HT-29 (cell line): ENCODE measurements at regions not wholly inside any gene's neighbourhood (a gene's known extent, or its start where the extent isn't known, plus 50 kb on each side); places are given as distances from the start of the nearest gene placed in this dataset.
"Not testable (repeated sequence)": the region's sequence is repeated elsewhere in the genome, so short reads cannot be mapped to it uniquely, and the experiment has no call there.

Experiments used
- DNase-seq: peaks from one replicate; pipeline ENCODE4 v3.0.0-alpha.2; 2015; ENCODE audit warnings: low spot score

DNA sequence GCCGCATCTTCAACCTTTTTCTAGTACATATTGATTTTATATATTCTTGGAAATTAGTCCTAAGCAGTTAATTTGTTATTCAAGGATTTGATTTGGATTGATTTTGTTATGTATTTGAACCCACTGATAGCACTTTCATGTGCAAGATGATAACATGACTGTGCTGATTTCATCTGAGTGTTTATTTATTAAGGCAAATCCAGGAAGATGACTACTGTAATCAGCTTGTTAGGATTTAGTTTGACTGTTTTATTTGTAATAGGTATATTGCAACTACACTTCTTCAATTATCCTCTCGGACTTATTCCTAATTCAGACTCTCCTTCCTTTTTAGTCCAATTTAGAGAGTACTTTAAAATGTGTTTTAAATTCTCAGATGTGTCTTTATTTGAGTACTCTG is 75.1 kb upstream of the PRKG1 start:
- DNase-seq = no peak

DNA sequence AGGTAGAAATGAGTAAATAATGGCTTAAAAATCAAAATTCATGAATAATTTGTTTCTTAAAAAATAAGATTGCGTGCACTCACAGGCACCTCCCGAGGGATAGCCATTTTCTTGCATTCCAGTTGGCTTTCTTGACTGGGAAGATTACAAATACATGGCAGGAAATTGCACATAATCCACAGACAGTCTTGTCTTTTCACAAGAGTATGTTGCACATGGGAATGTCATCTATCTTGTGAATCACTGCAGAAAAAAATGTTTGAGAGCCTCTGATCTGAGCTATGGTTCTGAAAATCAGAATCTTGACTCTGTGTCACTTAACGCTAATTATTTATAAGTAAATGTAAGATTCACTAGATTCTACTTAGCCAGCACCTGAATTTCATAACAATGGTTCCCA is 74.1 kb upstream of the PRKG1 start:
- no peak for DNase-seq

DNA sequence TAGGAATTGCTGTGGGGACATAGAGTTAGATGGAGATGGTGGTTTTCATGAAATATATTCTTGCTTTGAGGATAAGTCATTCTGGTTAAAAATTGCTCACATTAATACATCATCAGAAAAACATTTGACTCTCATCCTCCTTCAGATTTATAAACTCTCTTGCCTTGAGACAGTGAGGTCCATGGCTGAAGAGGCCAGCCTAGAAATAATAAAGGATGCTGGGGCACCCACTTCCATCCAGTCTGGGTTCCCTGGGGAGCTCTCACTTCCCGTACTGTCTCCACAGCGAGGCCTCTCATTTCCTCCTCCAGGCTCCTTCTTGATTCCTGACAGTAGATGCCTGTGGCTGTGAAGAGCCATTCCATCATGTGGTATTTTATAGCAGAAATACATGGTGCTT is 73.3 kb upstream of the PRKG1 start:
- DNase-seq = no peak

- peak; percentile 42 for DNase-seq
Observed at GRCh38 chr10:51001587-51001986, 72.7 kb upstream of the PRKG1 start.

DNA sequence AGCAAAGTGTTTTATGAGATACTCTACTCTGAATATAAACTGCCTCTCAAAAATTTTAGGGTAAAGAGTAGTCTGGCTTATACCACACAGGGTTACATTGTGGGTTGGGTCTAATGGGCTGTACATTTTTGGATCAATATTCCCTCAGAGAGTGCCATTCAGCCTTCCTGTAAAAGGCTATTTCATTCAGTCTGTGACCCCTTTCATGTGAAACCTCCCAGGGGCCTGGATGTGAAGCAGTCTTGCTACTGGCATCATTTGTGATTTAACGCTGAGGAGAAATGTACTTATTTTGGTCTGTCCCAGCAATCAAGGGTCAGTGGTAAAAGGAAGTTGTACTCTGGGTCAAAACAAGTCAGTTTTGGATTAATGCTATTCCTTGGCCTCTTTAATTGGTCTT is 71.8 kb upstream of the PRKG1 start:
- no peak for DNase-seq

DNA sequence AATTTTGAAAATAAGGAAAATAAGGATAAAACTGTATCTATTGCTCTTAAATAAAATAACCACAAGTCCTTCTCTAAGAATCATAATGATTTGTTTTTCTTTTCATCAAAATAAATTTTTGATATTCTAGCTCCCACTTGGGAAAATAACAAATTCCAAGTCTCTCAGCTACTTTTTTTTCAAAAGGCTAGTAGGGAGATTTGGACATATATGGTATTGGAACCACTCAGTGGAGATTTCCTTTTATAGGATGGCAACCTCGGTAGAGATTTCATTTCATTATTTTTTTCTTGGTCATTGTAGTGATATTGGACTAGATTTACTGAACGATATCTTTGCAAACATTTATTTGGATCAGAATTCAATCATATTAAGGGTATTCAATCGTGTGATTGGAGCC is 69.5 kb upstream of the PRKG1 start:
- DNase-seq = no peak

- no peak for DNase-seq
Observed at GRCh38 chr10:51005551-51005950, 68.7 kb upstream of the PRKG1 start.

DNA sequence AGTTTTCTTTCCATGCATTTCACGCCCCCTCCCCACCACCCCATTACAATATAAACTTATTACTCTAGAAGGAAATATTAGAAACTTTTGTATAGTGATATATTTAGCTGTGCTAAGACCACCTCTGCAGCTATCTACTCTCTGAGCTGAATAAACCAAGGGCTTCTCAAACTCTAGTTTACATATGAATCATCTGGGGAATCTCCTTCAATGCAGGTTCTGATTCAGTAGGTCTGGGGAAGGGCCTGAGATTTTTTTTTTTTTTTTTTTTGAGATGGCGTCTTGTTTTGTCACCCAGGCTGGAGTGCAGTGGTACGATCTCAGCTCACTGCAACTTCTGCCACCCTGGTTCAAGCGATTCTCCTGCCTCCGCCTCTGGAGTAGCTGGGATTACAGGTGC is 67.6 kb upstream of the PRKG1 start:
- DNase-seq = no peak

DNA sequence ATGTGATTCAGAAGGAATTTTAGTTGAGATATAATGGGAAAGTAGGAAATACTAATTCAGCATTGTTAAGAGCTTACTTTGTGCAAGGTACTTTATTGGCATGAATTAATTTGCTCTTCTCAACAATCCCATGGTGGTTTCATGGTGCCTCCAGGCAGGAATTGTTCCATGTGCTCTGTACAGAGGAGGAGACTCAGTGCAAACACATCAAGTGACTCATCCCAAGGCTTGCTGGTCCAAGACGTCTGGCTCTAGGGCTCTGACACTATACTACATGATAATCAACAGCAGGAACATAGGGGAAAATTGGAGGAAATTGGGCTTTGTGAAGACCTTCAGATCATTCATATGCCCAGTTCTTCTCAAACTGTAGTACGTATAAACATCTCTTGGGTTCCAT is 66.5 kb upstream of the PRKG1 start:
- no peak for DNase-seq

GRCh38 chr10:51008346-51008745 is 65.9 kb upstream of the PRKG1 start:
- DNase-seq = no peak

DNA sequence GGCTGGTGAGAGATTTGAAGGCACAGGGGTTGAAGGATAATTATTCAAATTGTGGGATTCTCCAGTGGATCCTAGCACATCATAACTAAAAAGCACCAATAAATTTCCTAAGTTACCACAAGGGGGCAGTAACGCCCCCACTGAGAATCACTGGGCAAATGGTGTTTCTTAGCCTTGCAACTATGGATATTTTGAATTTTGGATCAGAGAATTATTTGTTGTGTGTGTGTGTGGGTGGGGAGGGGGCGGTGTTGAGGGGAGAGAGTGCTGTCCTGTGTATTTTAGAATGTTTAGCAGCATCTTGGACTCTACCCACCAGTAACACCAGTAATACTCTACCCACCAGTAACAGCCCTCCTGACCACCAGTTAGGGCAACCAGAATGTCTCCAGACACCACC is 63.3 kb upstream of the PRKG1 start:
- peak; percentile 60 for DNase-seq

- no peak for DNase-seq
Observed at GRCh38 chr10:51012073-51012472, 62.2 kb upstream of the PRKG1 start.

DNA sequence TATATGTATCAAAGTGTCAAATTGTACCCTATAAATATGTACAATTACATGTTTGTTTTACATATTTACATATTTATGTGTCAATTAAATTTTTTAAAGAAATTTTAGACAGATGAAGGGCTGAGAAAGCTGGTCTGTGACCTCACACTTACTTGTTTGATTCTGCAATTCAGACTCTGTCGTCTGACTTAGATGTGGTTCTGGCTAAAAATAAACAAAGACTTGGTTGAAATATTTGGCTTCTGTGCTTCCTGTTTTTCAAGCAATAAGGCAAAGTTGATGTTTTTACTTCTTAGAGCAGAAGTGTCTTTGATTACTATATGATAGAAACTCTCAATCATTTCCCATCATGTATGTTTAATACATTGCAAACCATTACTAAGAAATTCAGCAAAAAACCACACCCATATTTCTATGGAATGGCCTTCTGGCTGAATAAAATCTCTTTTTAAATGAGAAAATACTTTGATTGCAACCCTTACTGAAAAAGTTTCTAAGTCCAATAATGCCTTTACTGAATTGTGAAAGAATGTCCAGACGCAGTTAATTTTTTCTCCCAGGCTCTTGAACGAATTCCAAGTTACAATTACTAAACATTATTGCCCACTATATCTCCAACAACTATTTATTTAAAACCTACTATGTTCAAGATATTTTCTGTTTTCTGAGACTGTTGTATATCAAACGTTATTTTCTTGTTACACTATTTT is 59.5 kb upstream of the PRKG1 start:
- DNase-seq = no peak

GRCh38 chr10:51015390-51015754 is 58.9 kb upstream of the PRKG1 start:
- DNase-seq = not testable (repeated sequence)

GRCh38 chr10:51020200-51020599 is 54.1 kb upstream of the PRKG1 start:
- no peak for DNase-seq

DNA sequence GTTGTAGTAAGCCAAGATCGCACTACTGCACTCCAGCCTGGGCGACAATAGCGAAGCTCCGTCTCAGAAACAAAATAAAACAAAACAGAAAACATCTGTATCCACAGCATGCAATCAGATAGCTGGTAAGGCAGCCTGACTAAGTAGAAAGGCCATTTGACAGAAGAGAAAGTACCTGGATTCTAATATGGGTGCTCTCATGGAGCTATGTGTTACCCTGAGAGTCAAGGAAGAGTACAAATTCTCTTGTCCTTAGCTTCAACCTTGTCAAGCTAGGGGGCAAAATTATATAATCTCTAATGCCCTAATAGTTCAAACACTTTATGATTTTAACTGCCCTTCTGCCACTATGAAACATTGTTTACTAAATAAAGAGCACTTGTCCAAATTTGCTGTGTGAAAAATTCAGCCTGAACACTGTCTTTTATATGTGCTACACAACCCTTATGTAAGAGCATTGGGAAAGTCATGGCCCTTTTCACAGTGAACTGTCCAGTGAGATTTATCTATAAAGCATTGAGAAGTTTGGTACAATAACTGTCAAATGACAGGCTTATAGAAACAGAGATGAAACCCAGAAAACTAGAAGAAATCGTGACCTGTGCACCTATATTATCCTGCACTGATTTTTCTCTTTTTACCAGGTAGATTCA is 51.2 kb upstream of the PRKG1 start:
- no peak for DNase-seq

- no peak for DNase-seq
Observed at GRCh38 chr10:51023636-51024035, 50.7 kb upstream of the PRKG1 start.
